PFSK-1 (cell line): ENCODE measurements at regions not wholly inside any gene's neighbourhood (a gene's known extent, or its start where the extent isn't known, plus 50 kb on each side); places are given as distances from the start of the nearest gene placed in this dataset.

ENCODE experiments used
- FOXP2 ChIP-seq: optimal IDR thresholded peaks from 2 replicates; pipeline ENCODE3; 2011; ENCODE audit warnings: borderline replicate concordance, control low read depth, inconsistent platforms; ENCODE audit not compliant: insufficient read depth; ENCODE audit errors: extremely low read length, extremely low read depth
- POLR2AphosphoS5 ChIP-seq: IDR thresholded peaks from 2 replicates; pipeline ENCODE4 v1.6.1; 2012; ENCODE audit warnings: low read depth, mild to moderate bottlenecking, control low read depth, low read length, moderate library complexity
- SIN3A ChIP-seq: IDR thresholded peaks from 2 replicates; pipeline ENCODE4 v1.6.1; 2012; ENCODE audit warnings: mild to moderate bottlenecking, low read length, moderate library complexity, borderline replicate concordance; ENCODE audit not compliant: insufficient read depth
- TAF1 ChIP-seq: IDR thresholded peaks from 2 replicates; pipeline ENCODE4 v1.6.1; 2012; ENCODE audit warnings: low read length, control low read depth, borderline replicate concordance; ENCODE audit not compliant: insufficient read depth
- TF ChIP-seq, protein P1 (sequence below), 2 experiments: IDR thresholded peaks; 2 replicates each; pipeline versions ENCODE4 v1.6.1 to v1.8.0; 2011 to 2012; ENCODE audit warnings: low read depth in 2 of 2, low read length in 2 of 2, control low read depth in 1 of 2, inconsistent platforms in 1 of 2, mild to moderate bottlenecking in 1 of 2, moderate library complexity in 1 of 2; ENCODE audit not compliant: insufficient read depth in 1 of 2

DNA sequence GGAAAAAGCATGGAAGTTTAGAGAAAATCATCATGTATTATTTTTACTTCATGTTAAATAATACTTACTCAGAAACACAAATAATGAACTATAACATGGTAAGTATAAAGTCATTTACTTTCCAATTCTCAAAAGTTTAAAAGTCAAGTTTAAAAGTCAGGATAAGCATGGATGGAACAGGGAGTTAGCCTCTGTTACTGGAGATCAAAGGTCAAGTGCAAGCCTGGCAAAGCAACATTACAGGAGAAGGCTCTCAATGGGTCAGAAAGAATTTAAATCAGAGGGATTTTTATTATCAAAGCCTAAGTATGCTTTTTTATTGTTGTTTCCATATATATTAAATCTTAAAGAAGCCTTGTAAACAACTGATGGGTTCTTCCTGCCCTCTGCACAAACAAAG lies 505.4 kb downstream of the KCNA4 start:
- TF ChIP-seq, protein P1, sequence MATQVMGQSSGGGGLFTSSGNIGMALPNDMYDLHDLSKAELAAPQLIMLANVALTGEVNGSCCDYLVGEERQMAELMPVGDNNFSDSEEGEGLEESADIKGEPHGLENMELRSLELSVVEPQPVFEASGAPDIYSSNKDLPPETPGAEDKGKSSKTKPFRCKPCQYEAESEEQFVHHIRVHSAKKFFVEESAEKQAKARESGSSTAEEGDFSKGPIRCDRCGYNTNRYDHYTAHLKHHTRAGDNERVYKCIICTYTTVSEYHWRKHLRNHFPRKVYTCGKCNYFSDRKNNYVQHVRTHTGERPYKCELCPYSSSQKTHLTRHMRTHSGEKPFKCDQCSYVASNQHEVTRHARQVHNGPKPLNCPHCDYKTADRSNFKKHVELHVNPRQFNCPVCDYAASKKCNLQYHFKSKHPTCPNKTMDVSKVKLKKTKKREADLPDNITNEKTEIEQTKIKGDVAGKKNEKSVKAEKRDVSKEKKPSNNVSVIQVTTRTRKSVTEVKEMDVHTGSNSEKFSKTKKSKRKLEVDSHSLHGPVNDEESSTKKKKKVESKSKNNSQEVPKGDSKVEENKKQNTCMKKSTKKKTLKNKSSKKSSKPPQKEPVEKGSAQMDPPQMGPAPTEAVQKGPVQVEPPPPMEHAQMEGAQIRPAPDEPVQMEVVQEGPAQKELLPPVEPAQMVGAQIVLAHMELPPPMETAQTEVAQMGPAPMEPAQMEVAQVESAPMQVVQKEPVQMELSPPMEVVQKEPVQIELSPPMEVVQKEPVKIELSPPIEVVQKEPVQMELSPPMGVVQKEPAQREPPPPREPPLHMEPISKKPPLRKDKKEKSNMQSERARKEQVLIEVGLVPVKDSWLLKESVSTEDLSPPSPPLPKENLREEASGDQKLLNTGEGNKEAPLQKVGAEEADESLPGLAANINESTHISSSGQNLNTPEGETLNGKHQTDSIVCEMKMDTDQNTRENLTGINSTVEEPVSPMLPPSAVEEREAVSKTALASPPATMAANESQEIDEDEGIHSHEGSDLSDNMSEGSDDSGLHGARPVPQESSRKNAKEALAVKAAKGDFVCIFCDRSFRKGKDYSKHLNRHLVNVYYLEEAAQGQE (IDR thresholded peaks at IDR 0.05; ENCODE audit: insufficient read depth in 1 of 2, low read depth in 2 of 2, low read length in 2 of 2) = no peak
- TF ChIP-seq FOXP2 (no peak), POLR2AphosphoS5 (no peak), TAF1 (no peak), SIN3A (no peak)

DNA sequence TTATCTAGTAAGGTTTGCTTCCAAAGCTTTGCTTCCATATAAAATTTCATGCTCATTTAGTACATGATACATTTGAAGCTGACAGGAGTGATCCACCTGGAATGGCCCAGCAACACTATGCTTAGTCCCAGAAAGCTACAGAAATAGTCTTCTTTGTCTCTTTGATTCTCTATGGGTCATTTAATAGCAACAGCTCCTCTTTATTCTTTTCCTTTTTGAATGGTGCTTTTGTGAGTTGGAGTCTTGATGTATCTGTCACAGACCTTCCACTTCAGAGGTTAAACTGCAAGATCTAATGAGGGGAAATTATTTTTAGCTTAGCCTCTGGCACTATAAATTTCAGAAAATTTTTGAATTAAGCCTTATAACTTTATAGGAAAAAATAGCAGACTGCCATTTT lies 509.5 kb downstream of the KCNA4 start:
- TF ChIP-seq TAF1 = no peak
- TF ChIP-seq, protein P1 (IDR thresholded peaks at IDR 0.05; ENCODE audit: insufficient read depth in 1 of 2, low read depth in 2 of 2, low read length in 2 of 2) = no peak
- TF ChIP-seq POLR2AphosphoS5 = no peak
- no peak for TF ChIP-seq FOXP2
- TF ChIP-seq SIN3A = no peak

DNA sequence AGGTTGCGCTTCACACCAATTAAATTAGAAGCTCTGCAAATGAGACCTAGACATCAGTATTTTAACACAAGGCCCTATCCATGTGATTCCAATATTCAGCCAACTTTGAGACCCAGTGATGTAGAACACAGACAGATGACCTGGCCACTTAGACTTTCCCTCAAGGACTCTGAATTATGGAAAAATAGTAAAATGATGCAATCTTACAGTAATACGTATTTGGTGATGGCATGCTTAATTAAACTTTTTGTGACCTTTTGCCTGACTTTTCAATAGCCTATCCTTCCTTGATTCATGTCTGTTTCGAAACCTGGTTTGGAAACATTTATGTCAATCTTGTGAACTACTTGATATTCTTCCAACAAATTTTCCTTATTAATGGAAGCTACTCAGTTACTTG lies 521.2 kb downstream of the KCNA4 start:
- TF ChIP-seq FOXP2 (no peak), SIN3A (no peak), POLR2AphosphoS5 (no peak), TAF1 (no peak)
- TF ChIP-seq, protein P1 (IDR thresholded peaks at IDR 0.05; ENCODE audit: insufficient read depth in 1 of 2, low read depth in 2 of 2, low read length in 2 of 2) = no peak

DNA sequence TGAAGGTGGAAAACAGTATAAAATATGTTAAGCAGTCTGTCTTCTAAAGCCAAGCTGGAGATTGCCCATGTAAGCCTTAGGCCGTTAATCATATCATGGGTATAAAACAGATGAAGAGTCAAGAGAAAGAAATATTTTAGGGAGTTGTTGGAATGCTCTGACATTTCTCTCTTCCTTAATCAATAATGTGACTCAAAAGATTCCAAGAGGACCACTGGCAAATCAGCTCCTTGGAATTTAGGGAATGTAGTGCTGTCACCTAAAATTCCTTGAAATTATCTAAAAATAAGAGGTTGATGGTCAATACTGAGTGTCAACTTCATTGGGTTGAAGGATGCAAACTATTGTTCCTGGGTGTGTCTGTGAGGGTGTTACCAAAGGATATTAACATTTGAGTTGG lies 525.9 kb downstream of the KCNA4 start:
- TF ChIP-seq POLR2AphosphoS5 (no peak), TAF1 (no peak)

DNA sequence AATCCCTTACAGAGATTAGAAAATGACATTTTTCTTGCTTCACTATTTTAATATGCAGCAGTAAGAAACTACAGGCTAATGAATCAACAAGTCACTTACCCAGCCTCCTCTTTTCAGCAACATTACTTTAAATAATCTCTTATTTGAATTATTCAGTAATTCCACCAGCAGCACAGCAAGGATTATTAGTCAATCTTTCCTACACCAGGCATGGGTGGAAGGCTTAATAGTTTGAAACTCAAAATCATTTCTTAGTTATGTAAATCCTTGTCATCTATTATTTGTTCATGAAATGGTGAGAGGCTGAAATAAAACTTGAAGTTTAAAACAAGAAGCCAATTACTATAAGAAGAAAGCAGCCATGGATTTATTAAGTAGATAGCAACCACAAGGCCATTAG lies 530.5 kb downstream of the KCNA4 start:
- TF ChIP-seq TAF1 (no peak), SIN3A (no peak), FOXP2 (no peak)

DNA sequence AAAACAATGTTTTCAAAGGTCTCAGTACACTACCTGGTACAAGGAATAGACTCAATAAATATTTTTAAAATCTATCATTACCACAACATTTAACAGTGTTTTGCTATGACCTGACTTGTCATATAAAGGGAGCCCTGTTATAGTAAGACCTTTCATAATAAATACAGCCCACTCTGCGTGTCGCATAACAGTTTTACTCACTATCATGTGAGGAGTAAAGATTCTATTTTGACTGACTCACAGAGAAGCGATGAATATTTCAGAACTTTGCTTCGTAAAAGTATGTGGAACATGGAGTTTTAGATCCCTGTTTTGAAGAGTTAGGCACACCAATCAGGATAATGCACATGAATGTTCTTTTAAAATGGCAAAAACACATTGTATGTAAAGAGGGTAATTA lies 531.2 kb downstream of the KCNA4 start:
- no peak for TF ChIP-seq FOXP2
- TF ChIP-seq TAF1 = no peak
- no peak for TF ChIP-seq POLR2AphosphoS5
- TF ChIP-seq, protein P1 (IDR thresholded peaks at IDR 0.05; ENCODE audit: insufficient read depth in 1 of 2, low read depth in 2 of 2, low read length in 2 of 2) = no peak
- TF ChIP-seq SIN3A = no peak
